LNCaP clone FGC (cell line): ENCODE measurements at regions not wholly inside any gene's neighbourhood (a gene's known extent, or its start where the extent isn't known, plus 50 kb on each side); places are given as distances from the start of the nearest gene placed in this dataset.

Experiments used
- DNase-seq: peaks from one replicate; pipeline ENCODE4 v3.0.0-alpha.2; 2011; ENCODE audit warnings: low read depth
- H3K4me3 ChIP-seq: 2 replicates; pipeline ENCODE4 v1.5.1; 2011; ENCODE audit warnings: mild to moderate bottlenecking, low read depth, low read length, control low read depth
- CTCF ChIP-seq: IDR thresholded peaks from 2 replicates; pipeline ENCODE4 v1.5.1; 2012; ENCODE audit warnings: mild to moderate bottlenecking; ENCODE audit not compliant: control insufficient read depth, insufficient read depth; ENCODE audit errors: extremely low read depth

GRCh38 chr15:31266712-31267111 lies 59.9 kb upstream of the KLF13 start:
- TF ChIP-seq CTCF, result no peak
- no peak overlapping the region for H3K4me3 ChIP-seq
- DNase-seq, result no peak

- DNase-seq, result no peak
- H3K4me3 ChIP-seq, result no peak overlapping the region
- TF ChIP-seq CTCF, result no peak
Observed at GRCh38 chr15:31267161-31268107, 59.2 kb upstream of the KLF13 start.

GRCh38 chr15:31268108-31268501 lies 58.5 kb upstream of the KLF13 start:
- no peak overlapping the region for H3K4me3 ChIP-seq
- TF ChIP-seq CTCF, result no peak
- no peak for DNase-seq

GRCh38 chr15:31268911-31269784 lies 57.5 kb upstream of the KLF13 start:
- TF ChIP-seq CTCF, result no peak
- DNase-seq, result no peak
- no peak overlapping the region for H3K4me3 ChIP-seq

- no peak for DNase-seq
- H3K4me3 ChIP-seq, result no peak overlapping the region
- no peak for TF ChIP-seq CTCF
Observed at GRCh38 chr15:31269816-31270575, 56.6 kb upstream of the KLF13 start.

GRCh38 chr15:31270767-31271166 lies 55.9 kb upstream of the KLF13 start:
- no peak overlapping the region for H3K4me3 ChIP-seq
- DNase-seq, result no peak
- no peak for TF ChIP-seq CTCF
